Neural cell (in vitro differentiated cells): ENCODE measurements at regions not wholly inside any gene's neighbourhood (a gene's known extent, or its start where the extent isn't known, plus 50 kb on each side); places are given as distances from the start of the nearest gene placed in this dataset.

Experiments
- H2AFZ ChIP-seq: fragments of 200-600, 300-800 bp; sonication (generic), shearing (Covaris generic); 2 replicates; pipeline ENCODE4 v1.6.0; 2014; ENCODE audit warnings: low read depth, mild to moderate bottlenecking, antibody characterized with exemption, low read length, moderate library complexity
- H3F3A ChIP-seq: fragments of 200-600 bp; shearing (Covaris generic); 2 replicates; pipeline ENCODE4 v1.6.1; 2016; ENCODE audit warnings: mild to moderate bottlenecking, moderate library complexity, mixed read lengths, antibody characterized with exemption, low read length; ENCODE audit not compliant: insufficient read depth, poor library complexity, severe bottlenecking
- H3K27ac ChIP-seq: fragments of 200-600, 300-800 bp; sonication (generic), shearing (Covaris generic); 2 replicates; pipeline ENCODE4 v1.5.1; 2014; ENCODE audit warnings: mild to moderate bottlenecking, low read length, moderate library complexity
- H3K27me3 ChIP-seq: fragments of 300-800, 200-600 bp; sonication (generic), shearing (Covaris generic); 2 replicates; pipeline ENCODE4 v1.6.0; 2014; ENCODE audit warnings: mild to moderate bottlenecking, low read depth, low read length, moderate library complexity; ENCODE audit not compliant: insufficient read depth
- H3K36me3 ChIP-seq: fragments of 300-800, 200-600 bp; sonication (generic), shearing (Covaris generic); 2 replicates; pipeline ENCODE4 v1.5.1; 2014; ENCODE audit warnings: mild to moderate bottlenecking, antibody characterized with exemption, low read length, moderate library complexity; ENCODE audit not compliant: insufficient read depth
- H3K4me2 ChIP-seq: fragments of 300-800, 200-600 bp; sonication (generic), shearing (Covaris generic); 2 replicates; pipeline ENCODE4 v1.6.0; 2014; ENCODE audit warnings: mild to moderate bottlenecking, low read length
- H3K4me3 ChIP-seq: fragments of 300-800, 200-600 bp; sonication (generic), shearing (Covaris generic); 2 replicates; pipeline ENCODE4 v1.5.1; 2014; ENCODE audit warnings: mild to moderate bottlenecking, low read length, moderate library complexity
- H3K79me2 ChIP-seq: fragments of 200-600 bp; shearing (Covaris generic); replicated peaks from 2 replicates; pipeline ENCODE4 v1.6.0; 2014; ENCODE audit warnings: mild to moderate bottlenecking, low read length, moderate library complexity; ENCODE audit not compliant: insufficient read depth
- H3K9ac ChIP-seq: fragments of 300-800, 200-600 bp; sonication (generic), shearing (Covaris generic); 2 replicates; pipeline ENCODE4 v1.6.1; 2016; ENCODE audit warnings: mild to moderate bottlenecking, low read length, mixed read lengths
- H3K9me2 ChIP-seq: fragments of 200-600 bp; shearing (Covaris generic); 2 replicates; pipeline ENCODE4 v1.6.1; 2016; ENCODE audit warnings: mild to moderate bottlenecking, low read length, mixed read lengths; ENCODE audit not compliant: insufficient read depth
- H3K9me3 ChIP-seq: fragments of 200-600, 300-800 bp; sonication (generic), shearing (Covaris generic); 2 replicates; pipeline ENCODE4 v1.6.1; 2016; ENCODE audit warnings: mild to moderate bottlenecking, mixed run types, low read length, moderate library complexity, mixed read lengths
- H4K20me1 ChIP-seq: fragments of 200-600 bp; shearing (Covaris generic); 2 replicates; pipeline ENCODE4 v1.6.1; 2016; ENCODE audit warnings: mild to moderate bottlenecking, mixed run types; ENCODE audit not compliant: insufficient read depth
- CTCF ChIP-seq: fragments of 450-650 bp; IDR thresholded peaks from 2 replicates; pipeline ENCODE4 v1.5.1; 2014; ENCODE audit warnings: antibody characterized with exemption, mild to moderate bottlenecking, moderate library complexity; ENCODE audit not compliant: poor library complexity, severe bottlenecking
- EP300 ChIP-seq: fragments of 450-650 bp; conservative IDR thresholded peaks from 2 replicates; pipeline ENCODE4 v1.6.1; 2014; ENCODE audit warnings: antibody characterized with exemption, mild to moderate bottlenecking, moderate library complexity; ENCODE audit not compliant: poor library complexity, severe bottlenecking
- EZH2 ChIP-seq: fragments of 200-600, 300-800 bp; shearing (Covaris generic), sonication (generic); IDR thresholded peaks from 2 replicates; pipeline ENCODE4 v1.6.1; 2014; ENCODE audit warnings: antibody characterized with exemption, low read length, borderline replicate concordance, mild to moderate bottlenecking; ENCODE audit not compliant: insufficient read depth, poor library complexity, severe bottlenecking
- MXI1 ChIP-seq: fragments of 450-650 bp; conservative IDR thresholded peaks from 2 replicates; pipeline ENCODE4 v1.6.1; 2014; ENCODE audit warnings: antibody characterized with exemption, mild to moderate bottlenecking; ENCODE audit not compliant: poor library complexity, severe bottlenecking
- POLR2AphosphoS5 ChIP-seq: IDR thresholded peaks from 2 replicates; pipeline ENCODE4 v1.6.1; 2012
- RAD21 ChIP-seq: fragments of 450-650 bp; conservative IDR thresholded peaks from 2 replicates; pipeline ENCODE4 v1.6.1; 2014; ENCODE audit warnings: antibody characterized with exemption, mild to moderate bottlenecking, moderate library complexity
- REST ChIP-seq: IDR thresholded peaks from 2 replicates; pipeline ENCODE4 v1.6.1; 2012; ENCODE audit warnings: borderline replicate concordance
- SMC3 ChIP-seq: fragments of 450-650 bp; conservative IDR thresholded peaks from 2 replicates; pipeline ENCODE4 v1.6.1; 2014; ENCODE audit warnings: antibody characterized with exemption, mild to moderate bottlenecking, moderate library complexity; ENCODE audit not compliant: poor library complexity
- TAF1 ChIP-seq: IDR thresholded peaks from 2 replicates; pipeline ENCODE4 v1.6.1; 2012; ENCODE audit warnings: low read depth

GRCh38 chr6:135583256-135583761, 85.8 kb upstream of the AHI1 start:
- Histone ChIP-seq H3K4me3 (no peak overlapping the region), H3F3A (no peaks in the 10 kb centered on the region), H3K9me3 (no peaks in the 10 kb centered on the region), H3K79me2 (no peaks in the 10 kb centered on the region), H3K4me2 (no peak overlapping the region), H3K9me2 (no peaks in the 10 kb centered on the region), H4K20me1 (no peaks in the 10 kb centered on the region), H2AFZ (no peak overlapping the region), H3K36me3 (no peaks in the 10 kb centered on the region), H3K27ac (no peak overlapping the region), H3K27me3 (no peaks in the 10 kb centered on the region), H3K9ac (no peak overlapping the region)
- no peak for TF ChIP-seq REST
- TF ChIP-seq TAF1 = no peak
- TF ChIP-seq POLR2AphosphoS5 = no peak
- TF ChIP-seq SMC3 = no peak

- Histone ChIP-seq H3K27ac (no peak overlapping the region), H3K9ac (no peak overlapping the region), H3K4me3 (no peak overlapping the region)
These were observed 88.8 kb upstream of the AHI1 start for GRCh38 chr6:135586388-135586787.

More at GRCh38 chr6:135586388-135586787, 88.8 kb upstream of the AHI1 start:
- Histone ChIP-seq H3K9me3 (no peaks in the 10 kb centered on the region), H3K36me3 (no peaks in the 10 kb centered on the region), H3F3A (no peaks in the 10 kb centered on the region), H3K79me2 (no peaks in the 10 kb centered on the region), H3K27me3 (no peaks in the 10 kb centered on the region), H2AFZ (no peak overlapping the region), H3K4me2 (no peak overlapping the region), H3K9me2 (no peaks in the 10 kb centered on the region), H4K20me1 (no peaks in the 10 kb centered on the region)
- no peak for TF ChIP-seq EP300
- no peak for TF ChIP-seq POLR2AphosphoS5
- no peak for TF ChIP-seq SMC3
- no peak for TF ChIP-seq MXI1
- no peak for TF ChIP-seq CTCF
- no peak for TF ChIP-seq RAD21
- no peak for TF ChIP-seq REST
- TF ChIP-seq EZH2 = no peak
- TF ChIP-seq TAF1 = no peak
